C1 segment of cervical spinal cord (tissue), 14 donors: ENCODE measurements at regions not wholly inside any gene's neighbourhood (a gene's known extent, or its start where the extent isn't known, plus 50 kb on each side); places are given as distances from the start of the nearest gene placed in this dataset.
"Not testable (repeated sequence)": the region's sequence is repeated elsewhere in the genome, so short reads cannot be mapped to it uniquely, and the experiment has no call there.

ENCODE experiments used
- DNase-seq, 14 donors: peaks; one replicate each; lab custom pipeline; 2025; lab: John Stamatoyannopoulos, UW

DNA sequence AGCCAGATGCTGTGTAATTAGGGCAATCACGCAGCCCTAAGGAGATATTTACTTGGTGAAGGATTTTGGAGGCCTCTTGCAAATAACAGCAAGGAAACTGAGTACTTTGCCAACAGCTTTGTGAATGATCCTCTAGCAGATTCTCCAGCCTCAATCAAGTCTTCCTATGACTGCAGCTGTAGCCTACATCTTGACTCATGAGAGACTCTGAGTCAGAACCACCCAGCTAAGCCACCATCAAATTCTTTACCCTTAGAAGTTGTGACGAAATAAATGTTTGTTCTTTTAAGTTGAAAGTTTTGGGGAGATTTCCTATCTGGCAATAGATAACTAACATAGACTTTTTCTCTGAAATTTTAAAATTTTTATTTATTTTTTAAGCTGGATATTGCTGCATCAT, 237.6 kb upstream of the CCNH start:
- no peak for DNase-seq

DNA sequence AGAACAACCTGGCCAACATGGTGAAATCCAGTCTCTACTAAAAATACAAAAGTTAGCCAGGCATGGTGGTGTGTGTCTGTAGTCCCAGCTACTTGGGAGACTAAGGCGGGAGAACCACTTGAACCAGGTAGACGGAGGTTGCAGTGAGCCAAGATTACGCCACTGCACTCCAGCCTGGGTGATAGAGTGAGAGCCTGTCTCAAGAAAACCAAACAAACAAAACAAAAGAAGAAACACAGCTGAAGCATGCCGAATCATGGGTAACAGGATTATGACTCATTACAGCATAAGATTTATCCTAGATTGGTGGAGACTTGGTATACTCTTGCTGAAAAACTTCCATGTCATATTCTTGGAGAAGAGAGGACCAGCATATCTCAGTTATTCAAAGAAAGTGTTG, 236.7 kb upstream of the CCNH start:
- no peak for DNase-seq

DNA sequence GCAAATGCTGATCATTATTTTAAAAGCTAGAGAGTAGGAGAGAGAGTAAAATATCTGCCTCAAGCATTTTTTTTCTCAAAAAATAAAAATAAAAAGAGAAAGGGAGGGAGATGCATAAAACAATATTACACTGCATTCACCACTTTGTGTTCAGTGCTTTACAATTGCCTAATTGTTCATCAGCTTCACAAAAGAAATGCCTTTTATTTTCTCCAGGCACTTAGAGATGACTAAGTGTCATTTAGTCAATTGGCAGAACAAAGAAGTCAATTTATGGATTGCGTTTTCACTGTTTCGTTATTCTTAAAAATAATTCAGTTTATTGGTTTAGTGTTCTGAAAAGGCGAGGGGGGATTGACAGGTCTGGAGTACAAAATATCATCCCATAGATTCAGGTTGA, 232.5 kb upstream of the CCNH start:
- peak in 1 of 14 donors; percentile 11 for DNase-seq

DNA sequence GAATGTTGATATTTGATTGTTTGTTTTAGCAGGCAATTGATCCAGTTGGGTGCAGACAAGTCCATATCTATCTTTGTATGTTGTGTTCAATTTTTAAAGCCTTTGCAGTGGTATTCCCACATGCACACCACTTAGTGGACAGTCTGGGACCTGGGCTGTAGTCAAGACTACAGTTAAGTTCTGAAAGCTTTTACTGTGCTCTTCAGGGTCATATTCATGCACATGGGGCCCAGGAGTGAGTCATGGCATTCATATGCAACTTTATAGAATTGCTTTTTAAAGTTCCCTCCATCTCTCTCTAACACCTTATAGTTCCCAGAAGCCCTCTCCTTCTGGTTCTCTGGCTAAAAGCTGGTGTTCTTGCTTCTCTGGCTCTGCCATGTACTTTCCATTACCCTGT, 228.2 kb upstream of the CCNH start:
- DNase-seq = no peak

DNA sequence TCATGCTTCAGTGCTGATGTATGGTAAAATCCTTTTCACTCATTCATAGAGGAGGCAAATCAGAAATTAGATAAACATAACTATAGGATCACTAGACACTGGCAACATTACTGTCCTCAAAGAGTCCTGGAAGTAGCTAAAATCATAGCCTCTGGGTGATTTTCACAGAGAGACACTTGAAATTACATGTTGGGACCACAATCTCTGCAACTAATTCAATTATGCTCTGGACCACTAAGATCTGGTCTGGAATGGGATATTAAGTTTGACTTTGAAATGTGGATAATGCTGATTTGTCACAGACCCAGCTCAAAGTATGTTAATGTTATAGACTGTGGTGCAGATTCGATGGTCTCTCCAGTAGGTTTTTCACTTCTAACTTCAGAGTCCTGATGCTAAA, 214.6 kb upstream of the CCNH start:
- DNase-seq = no peak

DNA sequence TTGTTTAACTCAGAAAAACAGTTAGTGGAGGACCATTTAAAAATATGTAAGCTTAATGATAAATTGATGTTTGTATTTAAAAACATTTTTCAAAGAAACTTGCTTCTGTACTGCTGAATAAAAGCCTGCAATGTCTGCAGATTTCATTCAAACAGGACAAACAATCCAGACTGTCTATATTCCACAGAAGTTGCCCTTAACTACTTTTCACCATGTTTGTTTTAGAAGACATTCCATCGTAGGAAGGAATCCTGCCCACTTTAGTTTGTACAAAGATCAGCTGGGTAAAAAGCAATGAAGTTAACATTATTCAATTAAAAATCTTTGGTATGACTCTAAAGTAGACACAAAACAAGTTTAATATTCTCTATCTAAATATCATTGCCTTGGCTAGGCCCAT, 195.7 kb upstream of the CCNH start:
- DNase-seq = no peak

DNA sequence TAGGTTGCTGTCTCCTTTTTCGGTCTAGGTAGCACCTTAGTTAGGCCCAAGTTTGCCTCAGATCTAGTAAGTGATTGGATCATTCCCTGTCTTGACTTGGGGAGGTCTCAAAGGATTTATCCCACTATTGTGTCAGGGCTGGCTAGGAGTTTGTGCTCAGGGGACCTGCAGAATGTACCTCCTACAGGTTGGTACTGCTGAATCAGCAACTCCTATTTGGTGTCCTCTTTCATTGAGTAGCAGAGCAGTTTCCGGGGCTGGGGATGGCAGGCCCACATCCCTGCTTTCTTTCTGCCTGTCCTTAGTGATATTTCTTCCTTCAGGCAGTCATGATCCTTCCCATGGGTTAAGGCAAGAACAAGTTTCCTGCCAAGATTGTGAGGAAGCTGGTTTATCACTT, 192.9 kb upstream of the CCNH start:
- DNase-seq = no peak

DNA sequence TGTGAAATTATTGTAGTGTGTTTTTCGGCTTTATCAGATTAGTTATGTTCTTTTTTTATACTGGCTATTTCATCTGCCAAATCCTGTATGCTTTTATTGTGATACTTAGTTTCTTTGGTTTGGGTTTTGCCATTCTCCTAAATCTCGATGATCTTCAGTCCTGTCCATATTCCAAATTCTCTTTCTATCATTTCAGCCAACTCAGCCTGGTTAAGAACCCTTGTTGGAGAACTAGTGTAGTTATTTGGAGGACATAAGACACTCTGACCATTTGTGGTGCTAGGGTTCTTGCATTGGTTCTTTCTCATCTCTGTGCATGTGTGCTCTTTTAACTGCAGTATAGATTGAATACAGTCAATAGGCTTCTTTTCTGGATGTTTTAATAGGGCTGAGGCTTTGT, 187.0 kb upstream of the CCNH start:
- no peak for DNase-seq

DNA sequence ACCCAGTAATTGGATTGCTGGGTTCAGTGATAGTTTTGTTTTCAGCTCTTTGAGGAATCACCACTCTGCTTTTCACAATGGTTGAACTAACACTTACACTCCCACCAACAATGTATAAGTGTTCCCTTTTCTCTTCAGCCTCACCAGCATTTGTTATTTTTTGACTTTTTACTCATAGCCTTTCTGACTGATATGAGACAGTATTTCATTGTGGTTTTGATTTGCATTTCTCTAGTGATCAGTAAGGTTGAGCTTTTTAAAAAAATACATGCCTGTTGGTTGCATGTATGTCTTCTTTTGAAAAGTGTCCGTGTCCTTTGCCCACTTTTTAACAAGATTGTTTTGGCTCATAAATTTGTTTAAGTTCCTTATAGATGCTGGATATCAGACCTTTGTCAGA, 185.7 kb upstream of the CCNH start:
- no peak for DNase-seq

DNA sequence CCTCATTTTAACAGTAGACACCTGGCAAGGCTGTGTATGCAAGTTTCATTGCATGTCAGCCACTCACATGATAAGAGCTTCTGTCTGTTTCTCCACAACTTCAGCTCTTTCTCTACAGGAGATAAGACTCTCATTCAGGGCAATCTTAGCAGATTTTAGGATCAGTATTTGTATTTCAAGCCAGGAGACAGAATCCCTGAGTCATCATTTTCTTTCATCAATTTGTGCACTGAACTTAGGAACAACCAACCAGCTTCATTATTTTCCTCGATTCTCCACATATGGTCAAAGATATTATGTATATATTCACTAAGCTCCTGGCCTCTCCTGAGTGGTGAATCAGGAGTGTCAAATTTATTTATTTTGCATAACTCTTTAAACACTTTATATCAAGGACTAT, 181.8 kb upstream of the CCNH start:
- no peak for DNase-seq

DNA sequence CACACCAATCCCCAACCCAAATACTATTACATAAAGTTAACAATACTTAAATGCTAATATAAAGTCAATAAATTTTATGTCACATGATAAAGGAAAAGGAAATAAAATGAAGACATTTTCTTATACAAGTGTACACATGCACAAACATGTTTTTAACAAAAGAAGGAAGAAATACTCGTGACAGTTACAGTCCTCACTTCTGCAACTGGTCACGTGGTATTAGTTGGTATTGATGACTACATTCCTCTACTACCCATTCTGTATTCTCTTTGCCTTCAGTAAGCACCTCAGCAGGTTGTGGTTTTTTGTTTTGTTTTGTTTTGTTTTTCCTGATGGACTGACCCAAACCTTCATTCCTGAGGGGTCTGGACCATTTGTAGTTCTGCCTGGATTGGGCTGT, 176.9 kb upstream of the CCNH start:
- no peak for DNase-seq

DNA sequence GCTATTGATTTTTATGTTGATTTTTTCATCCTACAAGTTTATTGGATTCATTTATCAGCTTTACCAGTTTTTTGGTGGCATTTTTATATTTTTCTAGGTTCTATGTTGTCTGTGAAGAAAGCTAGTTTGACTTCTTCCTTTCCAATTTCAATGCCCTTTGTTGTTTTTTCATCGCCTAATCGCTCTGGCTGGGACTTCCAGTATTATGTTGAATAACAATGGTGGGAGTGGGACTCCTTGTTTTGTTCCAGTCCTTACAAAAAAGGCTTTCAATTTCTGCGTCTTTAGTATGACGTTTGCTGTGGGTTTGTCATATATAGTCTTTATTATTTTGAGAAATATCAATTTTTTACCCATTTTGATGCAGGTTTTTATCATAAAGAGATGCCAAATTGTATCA, 175.6 kb upstream of the CCNH start:
- DNase-seq = peak in 1 of 14 donors; percentile 2

DNA sequence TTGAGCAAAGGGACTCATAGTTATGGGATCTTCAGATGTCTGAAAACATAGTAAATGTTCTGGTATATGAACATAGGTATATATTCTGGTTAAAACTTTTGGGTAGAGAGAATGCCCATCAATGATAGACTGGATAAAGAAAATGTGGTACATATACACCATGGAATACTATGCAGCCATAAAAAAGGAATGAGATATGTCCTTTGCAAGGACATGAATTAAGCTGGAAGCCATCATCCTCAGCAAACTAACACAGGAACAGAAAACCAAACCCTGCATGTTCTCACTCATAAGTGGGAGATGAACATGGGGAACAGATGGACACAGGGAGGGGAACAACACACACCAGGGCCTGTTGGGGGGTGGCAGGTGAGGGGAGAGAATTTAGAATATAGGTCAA, 171.0 kb upstream of the CCNH start:
- not testable (repeated sequence) for DNase-seq

DNA sequence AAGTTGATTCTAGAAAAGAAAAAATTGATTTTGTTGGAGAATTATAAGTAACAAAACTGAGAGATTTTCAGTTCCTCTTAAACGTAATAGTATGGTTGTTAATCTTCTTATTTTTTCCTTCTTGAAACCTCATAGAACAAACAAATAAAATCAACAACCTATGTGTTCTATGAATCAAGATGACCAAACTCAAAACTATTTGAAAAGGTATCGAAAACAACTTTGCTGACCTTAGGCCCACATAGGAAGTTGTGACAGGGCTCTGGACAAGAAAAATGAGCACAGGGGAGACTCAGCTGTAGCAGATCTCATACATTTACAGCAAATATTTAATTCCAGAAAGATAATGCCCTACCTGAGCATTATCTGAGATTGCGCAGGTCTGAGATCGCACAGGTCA, 169.4 kb upstream of the CCNH start:
- DNase-seq = no peak

DNA sequence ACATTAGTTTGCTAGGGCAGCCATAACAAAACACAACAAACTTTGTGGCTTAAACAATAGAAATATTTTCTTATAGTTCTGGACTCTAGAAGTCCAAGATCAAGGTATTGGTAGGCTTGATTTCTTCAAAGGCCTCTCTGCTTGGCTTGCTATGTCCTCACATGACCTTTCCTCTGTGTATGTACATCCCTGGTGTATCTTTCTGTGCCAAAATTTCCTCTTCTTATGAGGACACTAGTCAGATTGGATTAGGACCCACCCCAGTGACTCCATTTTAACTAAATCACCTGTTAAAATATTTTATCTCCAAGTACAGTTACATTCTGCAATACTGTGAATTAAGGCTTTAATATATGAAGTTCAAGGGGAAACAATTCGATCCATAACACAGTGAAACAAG, 168.9 kb upstream of the CCNH start:
- peak in 1 of 14 donors; percentile 47 for DNase-seq

DNA sequence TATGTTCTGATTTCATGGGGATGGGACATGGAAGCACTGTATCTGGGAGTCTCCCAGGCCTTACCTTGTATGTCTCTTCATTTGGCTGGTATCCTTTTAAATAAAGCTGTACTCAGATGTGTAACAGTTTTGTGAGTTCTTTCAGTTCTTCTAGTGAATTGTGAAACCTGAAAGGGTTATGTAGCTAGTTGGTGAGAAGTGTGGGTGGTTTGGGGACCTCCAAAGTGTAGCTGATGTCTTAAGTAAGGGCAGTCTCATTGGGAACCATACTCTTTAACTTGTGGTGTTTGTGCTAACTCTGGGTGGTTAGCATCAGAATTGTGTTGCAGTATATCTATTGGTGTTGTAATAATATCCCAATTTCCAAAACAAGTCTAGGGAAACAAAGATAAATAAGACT, 166.9 kb upstream of the CCNH start:
- no peak for DNase-seq

DNA sequence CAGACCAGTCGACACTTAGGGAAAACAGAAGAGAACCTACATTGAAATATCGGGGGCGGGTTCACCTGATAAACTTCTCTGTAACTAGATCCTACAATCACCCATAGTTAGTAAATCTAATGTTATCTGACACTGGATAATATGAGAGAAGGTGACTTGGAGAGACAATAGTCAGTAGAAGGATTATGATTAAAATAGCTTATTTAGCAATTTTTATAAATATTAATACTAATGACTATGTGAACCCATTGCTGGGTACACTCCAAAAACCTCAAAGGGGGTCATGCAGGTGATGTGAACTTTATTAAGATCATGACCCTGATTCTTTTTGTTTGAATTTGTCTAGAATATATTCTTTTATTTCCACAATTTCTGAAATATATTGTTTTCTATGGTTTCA, 164.1 kb upstream of the CCNH start:
- no peak for DNase-seq

DNA sequence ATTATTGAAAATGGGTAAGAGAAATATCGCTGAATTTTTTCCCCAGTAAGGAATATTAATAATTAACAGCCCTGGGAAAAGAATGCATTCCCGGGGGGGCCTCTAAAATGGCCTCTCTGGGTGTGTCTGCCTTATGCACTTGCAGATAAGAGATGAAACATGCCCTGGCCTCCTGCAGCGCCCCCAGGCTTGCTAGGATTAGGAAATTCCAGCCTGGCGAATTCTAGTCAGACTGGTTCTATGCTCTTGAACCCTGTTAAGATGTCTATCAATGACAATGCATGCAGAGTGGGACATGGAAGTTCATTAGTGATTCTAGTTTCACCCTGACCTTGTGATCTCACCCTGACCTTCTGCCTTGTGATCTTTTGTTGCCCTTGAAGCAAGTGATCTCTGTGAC, 163.6 kb upstream of the CCNH start:
- not testable (repeated sequence) for DNase-seq

DNA sequence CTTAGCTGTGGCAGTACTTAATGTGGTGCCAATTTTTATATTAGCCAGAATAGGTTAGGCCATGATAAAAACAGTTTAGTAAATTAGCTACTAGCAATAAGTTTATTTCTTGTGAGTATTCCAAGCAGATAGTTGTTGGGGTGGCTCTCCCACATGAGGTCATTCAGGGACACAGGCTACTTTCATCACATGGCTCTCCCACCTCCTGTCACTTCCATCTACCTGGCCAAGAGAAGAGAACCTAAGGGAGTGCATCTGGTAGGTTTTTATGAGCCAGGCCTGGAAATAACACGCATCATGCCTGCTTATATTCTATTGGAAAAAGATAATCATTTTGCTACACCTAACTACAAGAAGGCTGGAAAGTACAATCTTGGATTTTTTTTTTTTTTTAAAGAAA, 161.4 kb upstream of the CCNH start:
- DNase-seq = peak in 2 of 14 donors; percentile 2 to 93

DNA sequence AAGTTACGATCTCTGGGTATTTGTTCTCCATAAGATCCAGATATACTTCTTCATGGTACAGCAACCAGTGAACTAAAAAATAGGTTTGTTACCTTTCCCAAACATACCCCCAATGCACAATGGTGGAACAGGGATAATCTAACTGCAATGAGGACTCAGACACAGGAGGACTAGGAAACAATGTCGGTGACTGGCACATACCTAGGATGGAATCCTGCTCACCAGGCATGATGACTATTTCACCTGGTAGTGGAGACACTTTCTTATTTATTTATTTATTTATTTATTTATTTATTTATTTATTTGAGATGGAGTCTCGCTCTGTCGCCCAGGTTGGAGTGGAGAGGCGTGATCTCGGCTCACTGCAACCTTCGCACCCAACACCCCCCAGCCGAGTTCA, 159.9 kb upstream of the CCNH start:
- no peak for DNase-seq

DNA sequence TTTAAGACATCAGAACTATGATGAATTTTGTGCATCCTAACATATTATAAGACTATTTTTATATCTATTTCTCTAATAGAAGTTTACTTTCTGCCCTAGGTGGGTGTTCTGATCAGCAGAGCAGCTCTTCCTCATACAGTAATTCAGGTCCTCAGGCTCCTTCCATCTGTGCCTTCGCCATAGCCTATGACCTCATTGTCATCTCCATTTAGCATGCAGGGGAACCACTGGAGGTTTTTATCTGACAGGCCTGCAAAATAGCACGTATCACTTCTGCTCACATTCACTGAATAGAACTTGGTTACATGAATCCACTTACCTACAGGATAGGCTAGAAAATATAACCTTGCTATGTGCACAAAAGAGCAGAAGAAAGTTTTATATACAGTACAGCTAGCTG, 159.4 kb upstream of the CCNH start:
- DNase-seq = no peak

DNA sequence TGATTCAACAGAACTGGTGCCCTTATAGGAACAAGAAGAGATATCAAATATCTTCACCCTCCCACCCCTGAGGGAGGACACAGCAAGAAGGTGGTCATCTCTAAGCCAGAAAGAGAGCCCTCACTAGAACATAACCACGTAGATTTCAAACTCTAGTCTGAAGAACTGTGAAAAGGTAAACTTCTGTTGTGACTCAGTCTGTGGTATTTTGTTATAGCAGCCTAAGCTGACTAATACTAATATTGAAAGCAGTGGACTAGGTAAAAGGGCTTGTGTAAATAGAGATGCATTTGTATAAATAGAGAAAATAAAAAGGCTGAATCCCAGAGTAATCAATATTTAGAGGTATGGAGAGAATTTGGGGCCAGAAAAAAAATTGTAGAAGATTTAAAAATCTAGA, 157.6 kb upstream of the CCNH start:
- DNase-seq = no peak

DNA sequence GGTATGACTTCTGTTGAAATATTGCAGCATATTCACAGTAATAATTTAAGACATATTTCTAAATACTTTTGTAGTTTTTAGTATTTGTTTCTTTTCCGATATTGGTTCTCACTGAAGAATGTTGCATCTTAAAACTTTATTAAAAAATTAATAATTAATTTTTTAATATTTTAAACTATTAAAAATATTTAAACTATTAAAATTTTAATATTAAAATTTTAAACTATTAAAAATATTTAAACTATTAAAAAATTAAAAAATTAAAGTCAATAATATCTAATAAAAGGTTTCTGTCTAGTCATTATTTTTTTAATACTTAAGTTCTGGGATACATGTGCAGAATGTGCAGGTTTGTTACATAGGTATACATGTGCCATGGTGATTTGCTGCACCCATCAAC, 149.3 kb upstream of the CCNH start:
- no peak for DNase-seq

DNA sequence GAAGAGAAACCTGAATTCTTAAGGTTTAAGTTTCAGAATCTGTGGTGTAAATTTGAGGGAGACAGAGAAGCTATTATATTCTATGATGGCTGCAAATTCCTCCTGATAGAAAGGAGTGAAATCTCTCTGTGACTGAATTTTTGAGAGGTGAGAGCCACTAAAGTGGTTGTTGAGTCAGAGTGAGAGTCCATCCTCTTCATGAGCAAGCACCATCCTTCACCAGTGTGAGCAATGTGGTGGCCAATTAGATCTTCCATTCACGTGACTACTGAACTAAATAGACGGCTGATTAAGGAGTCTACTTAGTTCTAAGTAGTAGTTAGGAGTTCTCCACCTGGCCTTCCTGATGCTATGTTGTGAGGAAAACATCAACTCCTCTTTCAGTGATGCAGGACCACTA, 147.8 kb upstream of the CCNH start:
- no peak for DNase-seq

DNA sequence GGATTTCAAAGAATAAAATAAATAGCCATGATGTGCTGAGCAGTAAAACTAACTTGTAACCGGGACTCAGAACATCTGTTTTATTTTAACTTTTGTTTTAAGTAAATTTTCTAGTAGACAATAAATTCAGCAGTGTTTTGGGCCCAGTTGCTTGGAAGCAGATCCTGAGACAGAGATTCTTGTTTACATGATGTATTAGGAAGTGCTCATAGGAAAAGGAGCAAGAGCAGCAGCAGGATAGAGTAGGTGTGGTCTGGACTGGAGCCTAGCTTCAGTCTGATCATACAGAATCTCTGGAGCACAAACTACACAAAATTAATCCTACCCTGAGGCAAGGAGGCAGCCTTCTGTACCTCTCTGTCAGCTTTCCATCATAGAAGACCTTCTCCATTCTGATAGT, 139.2 kb upstream of the CCNH start:
- no peak for DNase-seq
